ENCODE measurements at regions not wholly inside any gene's neighbourhood (a gene's known extent, or its start where the extent isn't known, plus 50 kb on each side); places are given as distances from the start of the nearest gene placed in this dataset.

- TF ChIP-seq POLR2A (IDR thresholded peaks at IDR 0.05; ENCODE audit: low read depth, low read length) (no peak), RFX5 (IDR thresholded peaks at IDR 0.05; ENCODE audit: low read depth, low read length) (no peak), RAD21 (IDR thresholded peaks at IDR 0.05; ENCODE audit: low read length) (no peak), CTCF (conservative IDR thresholded peaks at IDR 0.05; ENCODE audit: low read depth, low read length) (no peak), MAFK (IDR thresholded peaks at IDR 0.05; ENCODE audit: low read depth, low read length) (no peak), CEBPB (IDR thresholded peaks at IDR 0.05; ENCODE audit: low read depth, low read length) (no peak), ELK1 (IDR thresholded peaks at IDR 0.05; ENCODE audit: borderline replicate concordance, low read depth, low read length) (no peak), SMC3 (IDR thresholded peaks at IDR 0.05; ENCODE audit: low read depth, low read length) (no peak), FOS (IDR thresholded peaks at IDR 0.05; ENCODE audit: low read depth, low read length) (no peak), BHLHE40 (IDR thresholded peaks at IDR 0.05; ENCODE audit: low read depth, low read length) (no peak), RCOR1 (IDR thresholded peaks at IDR 0.05; ENCODE audit: insufficient replicate concordance, low read length) (no peak), NFE2L2 (IDR thresholded peaks at IDR 0.05; ENCODE audit: low read depth, low read length) (no peak), USF2 (IDR thresholded peaks at IDR 0.05; ENCODE audit: low read depth, low read length) (no peak), MAZ (IDR thresholded peaks at IDR 0.05; ENCODE audit: borderline replicate concordance, low read depth, low read length) (no peak)
Observed at GRCh38 chr1:148263906-148264255, 111.8 kb upstream of the NBPF11 start.

Data from IMR-90 (cell line).